Activated CD4-positive, alpha-beta memory T cell treated with anti-CD3 and anti-CD28 coated beads for 36 hours (primary cell): ENCODE measurements at regions not wholly inside any gene's neighbourhood (a gene's known extent, or its start where the extent isn't known, plus 50 kb on each side); places are given as distances from the start of the nearest gene placed in this dataset.

Experiments
- CTCF ChIA-PET: fragments of 350-600 bp; sonication (Branson Sonifier 250); formaldehyde crosslinking; loops from one replicate; lab custom pipeline; 2021; ENCODE audit warnings: antibody characterized with exemption, inconsistent platforms; lab: Charles Lee
- POLR2A ChIA-PET: fragments of 350-600 bp; sonication (Branson Sonifier 250); formaldehyde crosslinking; loops from one replicate; lab custom pipeline; 2021; ENCODE audit warnings: antibody characterized with exemption; lab: Charles Lee
- DNase-seq: peaks from one replicate; pipeline ENCODE4 v3.0.0-alpha.2; 2020
- H3K27ac Mint-ChIP-seq: one replicate; pipeline ENCODE4 v1.8.0; 2021; ENCODE audit warnings: mixed read lengths
- H3K27me3 Mint-ChIP-seq: one replicate; pipeline ENCODE4 v1.8.0; 2021; ENCODE audit warnings: mixed read lengths
- H3K36me3 Mint-ChIP-seq: one replicate; pipeline ENCODE4 v1.8.0; 2021; ENCODE audit warnings: mixed read lengths
- H3K4me1 Mint-ChIP-seq: one replicate; pipeline ENCODE4 v1.8.0; 2021; ENCODE audit warnings: low read depth, mixed read lengths
- H3K4me3 Mint-ChIP-seq: one replicate; pipeline ENCODE4 v1.8.0; 2021; ENCODE audit warnings: mild to moderate bottlenecking, mixed read lengths
- H3K9me3 Mint-ChIP-seq: one replicate; pipeline ENCODE4 v1.8.0; 2021; ENCODE audit warnings: mixed read lengths
- intact Hi-C: fragments of 100-400 bp; cut with micrococcal nuclease; formaldehyde crosslinking; loops from one replicate; pipeline ENCODE4 v1.15.1; 2023

DNA sequence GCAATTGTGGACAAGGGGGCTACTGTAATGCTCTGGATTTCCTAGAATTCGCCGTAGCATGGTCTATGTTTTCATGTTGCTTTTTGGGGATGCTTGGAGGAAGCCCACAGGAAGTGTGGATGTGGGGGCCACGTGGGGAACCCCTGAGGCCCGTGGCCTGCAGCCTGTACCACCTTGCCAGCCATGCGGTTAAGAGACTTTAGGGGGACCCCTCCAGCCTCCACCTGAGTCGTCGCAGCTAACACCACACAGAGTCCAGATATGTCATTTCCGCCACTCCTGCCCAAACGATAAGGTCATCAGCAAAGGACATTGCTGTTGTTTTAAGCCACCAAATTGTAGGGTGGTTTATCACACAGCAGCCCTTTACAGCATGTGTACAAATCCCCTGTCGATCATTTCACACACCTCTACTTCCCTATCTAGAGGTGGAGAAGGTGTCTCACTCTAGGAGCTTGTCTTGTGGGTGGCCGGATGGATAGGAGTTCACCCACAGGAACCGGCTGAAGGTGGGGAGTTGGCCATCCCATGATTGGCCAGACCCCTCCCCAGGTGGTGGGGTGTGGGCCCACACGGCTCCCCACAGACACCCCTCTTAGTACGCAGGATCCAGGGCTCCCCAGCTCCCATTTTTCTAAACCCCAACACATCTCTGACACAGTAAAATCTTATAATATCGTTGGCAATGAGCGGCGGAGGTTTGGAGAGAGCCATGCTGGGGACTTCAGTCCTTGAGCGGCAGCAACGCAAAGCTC, 226.7 kb downstream of the TEX29 start:
- CTCF ChIA-PET, result no interaction called here

DNA sequence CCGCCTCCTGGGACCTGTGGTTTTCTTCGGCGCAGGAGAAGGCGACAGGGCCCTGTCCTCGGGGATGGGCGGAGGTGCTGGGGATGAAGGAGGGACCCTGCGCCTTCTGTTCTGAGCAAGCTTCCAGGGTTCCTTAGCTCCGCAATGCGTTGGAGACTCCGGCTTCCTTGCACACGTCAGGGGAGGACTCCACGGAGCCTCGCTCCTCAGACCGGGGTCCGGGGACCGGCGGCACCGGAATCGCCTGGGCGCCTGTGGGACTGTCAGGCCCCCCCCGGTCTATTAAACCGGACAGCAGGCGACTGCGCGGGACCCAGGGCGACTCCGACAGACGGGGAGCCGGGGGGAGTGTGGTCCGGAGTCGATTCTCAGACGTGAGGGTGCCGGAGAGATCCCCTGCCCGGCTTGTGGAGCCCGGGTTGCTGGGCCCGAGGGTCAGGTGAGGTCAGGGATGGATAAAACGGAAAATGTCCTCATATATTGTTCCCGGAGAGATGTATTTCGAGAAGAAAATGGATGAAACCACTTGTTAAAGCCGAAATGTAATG, 227.4 kb downstream of the TEX29 start:
- H3K9me3 Mint-ChIP-seq, result peaks cover 14% of the 10 kb centered on the region
- no peaks in the 10 kb centered on the region for H3K4me1 Mint-ChIP-seq
- DNase-seq, result no peak
- intact Hi-C loops, result no loop called here
- no peak overlapping the region for H3K27ac Mint-ChIP-seq
- H3K4me3 Mint-ChIP-seq, result no peak overlapping the region
- no peaks in the 10 kb centered on the region for H3K27me3 Mint-ChIP-seq
- CTCF ChIA-PET, result no interaction called here
- POLR2A ChIA-PET, result no interaction called here
- no peaks in the 10 kb centered on the region for H3K36me3 Mint-ChIP-seq

More for the DNA sequence above, 226.7 kb downstream of the TEX29 start:
- H3K27ac Mint-ChIP-seq, result no peak overlapping the region
- no peaks in the 10 kb centered on the region for H3K36me3 Mint-ChIP-seq
- H3K27me3 Mint-ChIP-seq, result no peaks in the 10 kb centered on the region
- H3K4me3 Mint-ChIP-seq, result no peak overlapping the region
- DNase-seq, result no peak
- H3K4me1 Mint-ChIP-seq, result no peaks in the 10 kb centered on the region
- peaks cover 14% of the 10 kb centered on the region for H3K9me3 Mint-ChIP-seq
- POLR2A ChIA-PET, result no interaction called here
- intact Hi-C loops, result no loop called here

DNA sequence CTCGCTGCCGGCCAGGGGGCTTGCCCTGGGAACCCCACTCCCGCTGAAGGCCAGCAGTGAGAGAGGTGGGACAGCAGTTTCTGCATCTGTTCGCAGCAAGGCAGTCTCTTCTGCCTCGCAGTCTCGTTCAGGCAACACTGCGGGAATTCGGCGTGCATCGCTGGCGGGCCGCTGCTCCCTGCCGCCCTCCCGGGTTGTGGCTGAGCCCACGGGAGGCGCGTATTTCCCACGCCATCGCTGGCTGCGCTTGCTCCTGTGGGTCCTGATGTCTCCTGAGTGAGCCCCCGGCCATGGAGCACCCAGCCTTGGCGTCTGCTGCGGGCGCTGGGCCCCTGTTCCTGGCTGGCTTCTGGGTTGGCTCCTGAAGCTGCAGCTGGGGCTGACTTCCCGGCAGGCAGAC, 227.9 kb downstream of the TEX29 start:
- no peak for DNase-seq
- ChIA-PET POLR2A (no interaction called here), CTCF (no interaction called here)
- intact Hi-C loops, result no loop called here
- Mint-ChIP-seq H3K9me3 (peaks cover 14% of the 10 kb centered on the region), H3K4me3 (no peak overlapping the region), H3K27ac (no peak overlapping the region), H3K27me3 (no peaks in the 10 kb centered on the region), H3K36me3 (no peaks in the 10 kb centered on the region), H3K4me1 (no peaks in the 10 kb centered on the region)

DNA sequence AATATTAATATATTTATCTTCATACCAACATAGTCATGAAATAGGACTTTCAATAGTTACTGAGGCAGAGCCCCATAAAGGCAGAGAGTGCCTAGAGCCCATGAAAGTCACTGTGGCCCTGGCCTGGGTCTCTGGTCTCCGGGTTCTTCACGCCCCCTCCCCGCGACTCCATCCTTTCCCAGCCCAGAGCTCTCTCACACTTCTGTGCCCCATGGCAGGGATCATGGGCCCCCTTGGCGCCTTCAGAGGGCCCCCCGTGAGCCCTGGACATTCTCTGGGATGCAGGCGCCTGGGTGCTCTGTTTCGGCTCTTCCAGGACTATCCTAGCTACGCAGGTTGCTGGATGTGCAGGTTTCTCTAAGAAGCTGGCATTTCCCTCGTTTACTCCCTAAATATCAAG, 228.4 kb downstream of the TEX29 start:
- Mint-ChIP-seq H3K4me1 (no peaks in the 10 kb centered on the region), H3K9me3 (peaks cover 14% of the 10 kb centered on the region), H3K4me3 (no peak overlapping the region), H3K27ac (no peak overlapping the region), H3K27me3 (no peaks in the 10 kb centered on the region), H3K36me3 (no peaks in the 10 kb centered on the region)
- ChIA-PET POLR2A (no interaction called here), CTCF (no interaction called here)
- intact Hi-C loops, result no loop called here
- no peak for DNase-seq

DNA sequence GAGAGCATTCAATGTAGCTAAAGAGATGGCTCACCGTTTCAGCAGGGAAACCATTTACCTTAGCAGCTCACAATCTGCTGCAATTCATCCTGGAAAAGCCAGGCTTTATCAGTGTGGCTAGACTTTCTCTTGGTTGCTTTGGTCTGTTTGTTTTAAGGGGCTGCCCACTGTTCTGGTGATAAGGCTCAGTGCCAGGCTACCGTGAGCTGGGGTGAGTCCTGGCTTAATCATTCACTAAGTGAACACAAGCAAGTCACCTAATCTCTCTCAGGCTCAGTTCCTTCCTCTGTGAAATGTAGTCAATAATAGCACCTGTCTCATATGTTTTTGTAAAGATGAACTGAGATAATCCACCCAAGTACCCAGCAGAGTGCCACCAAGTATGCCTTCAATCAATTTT, 229.0 kb downstream of the TEX29 start:
- H3K4me1 Mint-ChIP-seq, result no peaks in the 10 kb centered on the region
- H3K9me3 Mint-ChIP-seq, result peaks cover 12% of the 10 kb centered on the region
- intact Hi-C loops, result no loop called here
- CTCF ChIA-PET, result no interaction called here
- POLR2A ChIA-PET, result no interaction called here
- no peak overlapping the region for H3K4me3 Mint-ChIP-seq
- no peak for DNase-seq
- H3K27ac Mint-ChIP-seq, result no peak overlapping the region
- no peaks in the 10 kb centered on the region for H3K27me3 Mint-ChIP-seq
- H3K36me3 Mint-ChIP-seq, result no peaks in the 10 kb centered on the region

- Mint-ChIP-seq H3K27me3 (no peaks in the 10 kb centered on the region), H3K9me3 (peaks cover 9% of the 10 kb centered on the region), H3K27ac (no peak overlapping the region), H3K4me3 (no peak overlapping the region), H3K4me1 (no peaks in the 10 kb centered on the region), H3K36me3 (no peaks in the 10 kb centered on the region)
- DNase-seq, result no peak
- CTCF ChIA-PET, result no interaction called here
- POLR2A ChIA-PET, result no interaction called here
- intact Hi-C loops, result no loop called here
Measured at GRCh38 chr13:111550062-111550461, 229.6 kb downstream of the TEX29 start.

DNA sequence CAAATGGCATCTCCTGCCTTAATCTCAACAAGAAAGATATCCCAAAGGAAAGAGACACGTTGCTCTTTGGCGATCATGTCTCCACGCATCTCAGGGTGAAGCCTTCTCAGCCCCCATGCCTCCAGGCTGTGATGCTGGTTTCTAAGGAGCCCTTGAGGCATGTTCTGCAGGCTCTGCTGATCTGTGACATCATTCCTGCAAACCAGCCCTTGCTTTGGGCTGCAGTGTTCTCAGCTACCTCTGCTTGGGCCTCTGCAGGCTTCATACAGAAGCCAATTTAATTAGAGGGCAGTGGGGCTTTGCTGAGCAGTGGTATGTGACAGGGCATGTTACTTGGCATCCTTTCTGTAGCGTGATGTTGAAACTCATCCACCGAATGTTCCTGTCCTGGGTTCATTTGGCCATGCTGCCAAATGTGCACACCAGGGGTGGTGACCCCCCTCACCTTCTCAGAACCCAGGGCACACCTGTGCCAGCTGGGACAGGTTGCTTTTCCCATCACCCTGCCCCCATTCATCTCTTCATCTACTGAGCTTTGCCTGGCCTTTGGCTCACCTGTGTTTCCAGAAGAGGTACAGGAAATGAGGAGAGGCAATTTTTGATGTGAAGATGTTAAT, 230.9 kb downstream of the TEX29 start:
- POLR2A ChIA-PET, result no interaction called here
- Mint-ChIP-seq H3K4me3 (no peak overlapping the region), H3K9me3 (peaks cover under 1% of the 10 kb centered on the region), H3K36me3 (no peaks in the 10 kb centered on the region), H3K27me3 (no peaks in the 10 kb centered on the region), H3K4me1 (no peaks in the 10 kb centered on the region), H3K27ac (no peak overlapping the region)
- intact Hi-C loops, result no loop called here
- no peak for DNase-seq
- CTCF ChIA-PET, result no interaction called here

- Mint-ChIP-seq H3K4me3 (no peak overlapping the region), H3K27ac (no peak overlapping the region), H3K9me3 (no peaks in the 10 kb centered on the region), H3K4me1 (no peaks in the 10 kb centered on the region), H3K27me3 (peaks cover 1% of the 10 kb centered on the region), H3K36me3 (no peaks in the 10 kb centered on the region)
- no peak for DNase-seq
- intact Hi-C loops, result no loop called here
- ChIA-PET POLR2A (no interaction called here), CTCF (no interaction called here)
Measured at GRCh38 chr13:111552891-111553655, 232.6 kb downstream of the TEX29 start.

DNA sequence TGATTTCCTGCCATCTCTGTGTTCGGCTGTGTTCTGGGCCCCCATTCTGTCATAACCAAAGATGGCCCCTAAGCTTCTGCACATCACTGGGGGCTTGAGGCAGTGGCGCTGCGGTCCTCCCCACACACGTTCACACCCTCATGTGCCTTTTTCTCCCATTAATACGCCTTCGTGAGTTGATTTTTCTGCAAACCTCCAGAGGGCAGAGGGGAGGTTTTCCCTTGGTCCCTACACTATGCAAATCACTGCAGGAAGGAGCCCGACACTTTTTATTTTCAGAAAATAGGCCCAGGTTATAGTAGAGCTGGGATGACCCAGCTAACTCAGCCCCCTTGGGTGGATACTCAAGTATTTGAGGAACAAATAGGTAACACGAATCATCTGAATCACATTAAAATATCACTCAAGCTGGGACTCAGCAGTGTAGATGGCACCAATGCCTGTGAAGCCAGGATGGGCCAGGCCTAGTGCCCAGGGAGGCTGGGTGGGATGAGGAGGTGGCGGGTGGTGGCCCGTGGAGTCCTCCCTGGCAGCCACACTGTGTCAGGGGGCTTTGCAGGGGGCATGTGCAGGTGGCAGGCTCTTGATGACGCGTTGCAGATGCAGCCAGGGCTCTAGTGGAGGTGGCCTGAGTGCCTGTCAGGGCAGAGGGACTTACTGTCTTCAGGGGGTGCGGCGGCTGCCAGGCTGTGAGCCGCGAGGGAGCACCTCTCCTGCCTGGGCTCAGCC, 234.3 kb downstream of the TEX29 start:
- ChIA-PET CTCF (no interaction called here), POLR2A (no interaction called here)
- Mint-ChIP-seq H3K36me3 (no peaks in the 10 kb centered on the region), H3K4me3 (no peak overlapping the region), H3K27me3 (peaks cover 1% of the 10 kb centered on the region), H3K27ac (no peak overlapping the region), H3K9me3 (no peaks in the 10 kb centered on the region), H3K4me1 (no peaks in the 10 kb centered on the region)
- intact Hi-C loops, result no loop called here
- no peak for DNase-seq

DNA sequence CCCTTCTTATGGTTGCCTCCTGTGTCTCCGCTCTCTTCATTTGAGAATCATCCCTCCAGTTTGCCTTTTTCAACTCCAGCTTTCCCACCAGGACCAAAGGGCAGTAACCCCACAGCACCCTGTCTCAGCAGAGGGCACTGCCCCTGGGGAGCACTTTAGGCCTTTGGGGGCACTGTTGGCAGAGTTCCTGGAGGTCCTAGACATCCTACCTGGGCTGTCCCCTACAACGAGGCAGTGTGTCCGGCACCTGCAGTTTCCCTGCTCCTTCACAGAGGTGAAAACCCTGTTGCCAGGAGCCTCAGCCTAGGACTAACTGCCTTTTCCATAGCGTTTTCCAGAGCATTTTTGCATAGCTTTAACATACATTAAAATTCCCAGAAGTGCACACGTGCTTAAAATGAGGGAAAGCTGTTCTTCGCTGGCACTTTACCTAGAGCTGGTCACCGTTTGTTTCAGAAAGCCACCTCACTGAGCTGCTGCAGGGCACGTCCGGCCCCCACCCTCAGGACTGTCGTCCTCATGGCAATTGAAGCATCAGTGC, 234.9 kb downstream of the TEX29 start:
- H3K27ac Mint-ChIP-seq, result no peak overlapping the region
- POLR2A ChIA-PET, result no interaction called here
- CTCF ChIA-PET, result no interaction called here
- no peaks in the 10 kb centered on the region for H3K4me1 Mint-ChIP-seq
- intact Hi-C loops, result no loop called here
- H3K36me3 Mint-ChIP-seq, result no peaks in the 10 kb centered on the region
- no peaks in the 10 kb centered on the region for H3K9me3 Mint-ChIP-seq
- H3K4me3 Mint-ChIP-seq, result no peak overlapping the region
- peaks cover 1% of the 10 kb centered on the region for H3K27me3 Mint-ChIP-seq
- DNase-seq, result no peak

DNA sequence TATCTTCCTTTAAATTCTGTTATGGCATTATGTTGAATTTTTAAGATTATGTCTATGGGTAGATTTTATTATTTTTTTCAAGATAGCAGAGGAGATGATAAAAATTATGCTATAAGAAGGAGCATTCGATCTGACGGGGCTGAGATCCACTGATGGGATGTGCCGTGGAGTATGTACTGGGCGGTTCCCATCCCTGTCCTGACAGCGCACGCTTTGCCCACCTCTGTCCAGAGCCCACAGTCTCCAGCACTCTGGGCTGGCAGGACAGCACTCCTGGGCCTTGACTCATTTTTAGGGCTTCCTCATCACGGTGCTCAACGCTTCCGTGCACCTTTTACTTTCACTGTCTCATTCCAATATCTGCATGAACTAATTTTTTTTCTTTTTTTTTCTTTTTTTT, 235.5 kb downstream of the TEX29 start:
- ChIA-PET POLR2A (no interaction called here), CTCF (no interaction called here)
- H3K27ac Mint-ChIP-seq, result no peak overlapping the region
- no peak for DNase-seq
- intact Hi-C loops, result no loop called here
- H3K4me1 Mint-ChIP-seq, result no peaks in the 10 kb centered on the region
- H3K36me3 Mint-ChIP-seq, result no peaks in the 10 kb centered on the region
- H3K4me3 Mint-ChIP-seq, result no peak overlapping the region
- H3K27me3 Mint-ChIP-seq, result peaks cover 1% of the 10 kb centered on the region
- no peaks in the 10 kb centered on the region for H3K9me3 Mint-ChIP-seq

- no peak overlapping the region for H3K4me3 Mint-ChIP-seq
- no peak for DNase-seq
- CTCF ChIA-PET, result no interaction called here
Measured at GRCh38 chr13:111556496-111556895, 236.1 kb downstream of the TEX29 start.

More at GRCh38 chr13:111556496-111556895, 236.1 kb downstream of the TEX29 start:
- intact Hi-C loops, result no loop called here
- POLR2A ChIA-PET, result no interaction called here
- Mint-ChIP-seq H3K4me1 (no peaks in the 10 kb centered on the region), H3K27ac (no peak overlapping the region), H3K9me3 (no peaks in the 10 kb centered on the region), H3K36me3 (no peaks in the 10 kb centered on the region), H3K27me3 (peaks cover 1% of the 10 kb centered on the region)
